GM12878 (cell line): ENCODE measurements at regions not wholly inside any gene's neighbourhood (a gene's known extent, or its start where the extent isn't known, plus 50 kb on each side); places are given as distances from the start of the nearest gene placed in this dataset.

Experiments used
- ATF3 ChIP-seq: IDR thresholded peaks from 2 replicates; pipeline ENCODE4 v1.6.1; 2011; ENCODE audit warnings: low read depth, mild to moderate bottlenecking, low read length, moderate library complexity, borderline replicate concordance; ENCODE audit errors: extremely low read depth
- BRCA1 ChIP-seq: IDR thresholded peaks from 2 replicates; pipeline ENCODE4 v1.6.1; 2011; ENCODE audit warnings: low read depth, low read length, improper control_type of control experiment
- CTCF ChIP-seq, 3 experiments: IDR thresholded peaks in 2 of 3; conservative IDR thresholded peaks in 1 of 3; 2 replicates each; pipeline ENCODE4 v1.5.1; 2011; ENCODE audit warnings: low read depth in 3 of 3, low read length in 3 of 3, mild to moderate bottlenecking in 3 of 3, control low read depth in 2 of 3, moderate library complexity in 2 of 3, inconsistent platforms in 1 of 3, mixed read lengths in 1 of 3; ENCODE audit not compliant: control insufficient read depth in 2 of 3, insufficient read depth in 1 of 3; ENCODE audit errors: extremely low read depth in 1 of 3
- EP300 ChIP-seq, 2 experiments: fragments of 150-350 bp in 1 of 2; IDR thresholded peaks; 2 replicates each; pipeline ENCODE4 v1.6.1; 2011 to 2012; ENCODE audit warnings: low read depth in 2 of 2, low read length in 2 of 2, borderline replicate concordance in 1 of 2, improper control_type of control experiment in 1 of 2, inconsistent platforms in 1 of 2; ENCODE audit not compliant: control insufficient read depth in 1 of 2
- ETV6 ChIP-seq, 2 experiments: fragments of 450-650 bp in 1 of 2; IDR thresholded peaks in 1 of 2; conservative IDR thresholded peaks in 1 of 2; 2 replicates each; pipeline ENCODE4 v1.6.1; 2014; ENCODE audit warnings: antibody characterized with exemption in 1 of 2, borderline replicate concordance in 1 of 2, low read depth in 1 of 2, mild to moderate bottlenecking in 1 of 2, moderate library complexity in 1 of 2
- EZH2 ChIP-seq: IDR thresholded peaks from 2 replicates; pipeline ENCODE4 v1.6.1; 2012; ENCODE audit warnings: low read depth, mild to moderate bottlenecking, control low read depth, inconsistent platforms, low read length, borderline replicate concordance; ENCODE audit not compliant: control insufficient read depth
- FOXK2 ChIP-seq: fragments of 450-650 bp; IDR thresholded peaks from 2 replicates; pipeline ENCODE4 v1.6.1; 2017; ENCODE audit warnings: mild to moderate bottlenecking, moderate library complexity
- MYC ChIP-seq: IDR thresholded peaks from 2 replicates; pipeline ENCODE4 v1.6.1; 2011; ENCODE audit warnings: mild to moderate bottlenecking, low read length, moderate library complexity, inconsistent platforms; ENCODE audit not compliant: insufficient read depth, insufficient replicate concordance, insufficient read length, severe bottlenecking
- POLR2A ChIP-seq: IDR thresholded peaks from 2 replicates; pipeline ENCODE4 v1.6.1; 2011; ENCODE audit warnings: low read depth, mild to moderate bottlenecking, low read length
- RAD21 ChIP-seq: IDR thresholded peaks from 2 replicates; pipeline ENCODE4 v1.6.1; 2011; ENCODE audit warnings: mild to moderate bottlenecking, low read depth, low read length, moderate library complexity; ENCODE audit not compliant: insufficient read depth
- SMAD1 ChIP-seq: fragments of 450-650 bp; IDR thresholded peaks from 2 replicates; pipeline ENCODE4 v1.6.1; 2018; ENCODE audit warnings: mild to moderate bottlenecking, low read depth; ENCODE audit not compliant: partially characterized antibody
- SREBF2 ChIP-seq: IDR thresholded peaks from 2 replicates; pipeline ENCODE4 v1.6.1; 2012; ENCODE audit warnings: mild to moderate bottlenecking, low read length
- ZNF274 ChIP-seq: IDR thresholded peaks from one replicate; pipeline ENCODE4 v1.8.0; 2011; ENCODE audit not compliant: insufficient read length, insufficient read depth

GRCh38 chr17:70945386-70945785 is 776.1 kb downstream of the KCNJ2 start:
- no peak for TF ChIP-seq FOXK2
- no peak for TF ChIP-seq ATF3
- TF ChIP-seq ETV6 (conservative IDR thresholded peaks at IDR 0.05 in 1 of 2, IDR thresholded peaks at IDR 0.05 in 1 of 2; ENCODE audit: borderline replicate concordance in 1 of 2, low read depth in 1 of 2), result no peak
- TF ChIP-seq CTCF (IDR thresholded peaks at IDR 0.05 in 2 of 3, conservative IDR thresholded peaks at IDR 0.05 in 1 of 3; ENCODE audit: control insufficient read depth in 2 of 3, extremely low read depth in 1 of 3, insufficient read depth in 1 of 3, low read depth in 3 of 3, low read length in 3 of 3), result no peak
- no peak for TF ChIP-seq EP300 (IDR thresholded peaks at IDR 0.05; ENCODE audit: borderline replicate concordance in 1 of 2, control insufficient read depth in 1 of 2, low read depth in 2 of 2, low read length in 2 of 2)
- TF ChIP-seq POLR2A, result no peak
- no peak for TF ChIP-seq EZH2
- no peak for TF ChIP-seq MYC
- no peak for TF ChIP-seq BRCA1
- TF ChIP-seq RAD21, result peak; percentile 32; the same call in 1 of the 2 replicates
- no peak for TF ChIP-seq SMAD1
- TF ChIP-seq ZNF274, result no peak
- no peak for TF ChIP-seq SREBF2
